ENCODE measurements at regions not wholly inside any gene's neighbourhood (a gene's known extent, or its start where the extent isn't known, plus 50 kb on each side); places are given as distances from the start of the nearest gene placed in this dataset.

DNA sequence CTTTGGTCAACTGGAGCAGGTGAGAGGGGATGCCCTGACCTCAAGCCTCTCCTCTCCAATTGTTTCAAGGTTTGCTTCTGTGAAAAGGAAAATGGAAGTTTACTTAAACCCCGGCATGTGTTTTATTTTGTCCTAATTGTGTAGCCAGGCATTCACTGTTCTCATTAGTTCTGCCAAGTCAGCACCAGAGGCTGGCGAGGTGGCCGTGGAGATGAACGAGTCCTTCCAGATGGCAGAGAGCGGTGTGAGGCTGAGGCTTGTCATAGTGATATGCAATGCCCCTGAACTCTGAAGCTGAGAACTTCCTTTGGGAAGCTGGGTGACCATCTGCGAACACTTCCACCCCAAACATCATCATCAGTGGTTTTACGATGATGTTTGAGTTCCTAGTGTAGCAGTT, 199.6 kb downstream of the TJP1 start:
- WGBS, 2 donors, result 66 to 76% methylated on average over 7 of the region's 7 CpGs
- H3K4me1 ChIP-seq, result no peaks in the 10 kb centered on the region
- intact Hi-C loops (cut with DNase I), result no loop called here
- TF ChIP-seq POLR2AphosphoS5 (IDR thresholded peaks at IDR 0.05), result no peak
- H3K27me3 ChIP-seq, result no peaks in the 10 kb centered on the region
- no peaks in the 10 kb centered on the region for H3K36me3 ChIP-seq
- H3K9me3 ChIP-seq, result no peaks in the 10 kb centered on the region
- no peak overlapping the region for H3K27ac ChIP-seq
- no peak for DNase-seq
- H3K4me3 ChIP-seq, result no peak overlapping the region

- H3K27ac ChIP-seq, result no peak overlapping the region
- no peaks in the 10 kb centered on the region for H3K27me3 ChIP-seq
- H3K4me3 ChIP-seq, result no peak overlapping the region
- H3K4me1 ChIP-seq, result no peaks in the 10 kb centered on the region
- TF ChIP-seq POLR2AphosphoS5 (IDR thresholded peaks at IDR 0.05) (no peak), POLR2A (IDR thresholded peaks at IDR 0.05) (no peak), EP300 (IDR thresholded peaks at IDR 0.05) (no peak)
- no peaks in the 10 kb centered on the region for H3K36me3 ChIP-seq
- no peaks in the 10 kb centered on the region for H3K9me3 ChIP-seq
- WGBS, 2 donors, result 94% methylated on average over 5 of the region's 5 CpGs
- DNase-seq, result no peak
- intact Hi-C loops (cut with DNase I), result no loop called here
Observed at GRCh38 chr15:29621616-29622015, 200.7 kb downstream of the TJP1 start.

GRCh38 chr15:29618586-29618985, 203.7 kb downstream of the TJP1 start:
- no peak overlapping the region for H3K27ac ChIP-seq
- H3K9me3 ChIP-seq, result no peaks in the 10 kb centered on the region
- H3K27me3 ChIP-seq, result peaks cover 0 to 4% (median 0%) of the 10 kb centered on the region in 3 donors
- H3K4me1 ChIP-seq, result no peaks in the 10 kb centered on the region
- no peaks in the 10 kb centered on the region for H3K36me3 ChIP-seq
- H3K4me3 ChIP-seq, result no peak overlapping the region
- WGBS, 2 donors, result 91 to 93% methylated on average over 2 of the region's 2 CpGs
- no peak for DNase-seq
- TF ChIP-seq, protein P1, sequence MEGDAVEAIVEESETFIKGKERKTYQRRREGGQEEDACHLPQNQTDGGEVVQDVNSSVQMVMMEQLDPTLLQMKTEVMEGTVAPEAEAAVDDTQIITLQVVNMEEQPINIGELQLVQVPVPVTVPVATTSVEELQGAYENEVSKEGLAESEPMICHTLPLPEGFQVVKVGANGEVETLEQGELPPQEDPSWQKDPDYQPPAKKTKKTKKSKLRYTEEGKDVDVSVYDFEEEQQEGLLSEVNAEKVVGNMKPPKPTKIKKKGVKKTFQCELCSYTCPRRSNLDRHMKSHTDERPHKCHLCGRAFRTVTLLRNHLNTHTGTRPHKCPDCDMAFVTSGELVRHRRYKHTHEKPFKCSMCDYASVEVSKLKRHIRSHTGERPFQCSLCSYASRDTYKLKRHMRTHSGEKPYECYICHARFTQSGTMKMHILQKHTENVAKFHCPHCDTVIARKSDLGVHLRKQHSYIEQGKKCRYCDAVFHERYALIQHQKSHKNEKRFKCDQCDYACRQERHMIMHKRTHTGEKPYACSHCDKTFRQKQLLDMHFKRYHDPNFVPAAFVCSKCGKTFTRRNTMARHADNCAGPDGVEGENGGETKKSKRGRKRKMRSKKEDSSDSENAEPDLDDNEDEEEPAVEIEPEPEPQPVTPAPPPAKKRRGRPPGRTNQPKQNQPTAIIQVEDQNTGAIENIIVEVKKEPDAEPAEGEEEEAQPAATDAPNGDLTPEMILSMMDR (IDR thresholded peaks at IDR 0.05), result no peak
- TF ChIP-seq POLR2A (IDR thresholded peaks at IDR 0.05) (no peak), POLR2AphosphoS5 (IDR thresholded peaks at IDR 0.05) (no peak), EP300 (IDR thresholded peaks at IDR 0.05) (no peak)
- intact Hi-C loops (cut with DNase I), result no loop called here

DNA sequence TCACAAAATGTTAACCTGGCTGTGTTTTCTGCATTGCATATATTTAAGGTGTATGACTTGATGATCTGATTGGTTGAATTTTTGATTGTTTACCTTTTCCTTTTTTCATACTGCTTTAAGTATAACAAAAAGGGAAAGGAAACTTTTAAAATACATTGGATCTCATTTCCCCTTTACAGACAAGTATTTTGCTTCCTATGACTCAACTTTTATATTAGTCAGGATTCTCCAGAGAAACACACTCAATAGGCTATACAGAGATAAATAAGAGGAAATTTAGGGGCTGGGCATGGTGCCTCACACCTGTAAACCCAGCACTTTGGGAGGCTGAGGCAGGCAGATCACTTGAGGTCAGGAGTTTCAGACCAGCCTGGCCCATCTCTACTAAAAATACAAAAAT, 205.8 kb downstream of the TJP1 start:
- intact Hi-C loops (cut with DNase I), result no loop called here

DNA sequence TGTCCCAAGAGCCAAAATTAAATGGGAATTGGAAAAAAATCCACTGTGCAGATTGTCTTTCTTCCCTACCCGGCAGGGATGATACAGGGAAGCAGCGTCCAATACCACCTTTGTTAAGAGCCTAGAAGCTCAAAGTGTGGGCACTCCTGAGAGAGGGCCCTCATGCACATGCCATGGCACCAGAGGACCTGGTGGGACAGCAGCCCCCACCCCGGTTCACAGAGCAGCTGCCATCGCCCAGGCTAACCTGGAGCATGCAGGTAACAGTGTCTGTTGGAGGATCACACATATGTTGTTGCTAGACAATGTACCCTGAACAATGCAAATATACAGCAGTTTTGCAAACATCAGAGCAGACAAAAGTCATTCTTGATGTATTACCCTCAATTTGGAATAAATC, 206.5 kb downstream of the TJP1 start:
- Histone ChIP-seq H3K4me3 (no peak overlapping the region), H3K36me3 (no peaks in the 10 kb centered on the region), H3K9me3 (no peaks in the 10 kb centered on the region), H3K27ac (no peak overlapping the region), H3K27me3 (peaks cover 0 to 6% (median 0%) of the 10 kb centered on the region in 3 donors), H3K4me1 (no peaks in the 10 kb centered on the region)
- 85 to 86% methylated on average over 4 of the region's 4 CpGs for WGBS, 2 donors
- intact Hi-C loops (cut with DNase I), result no loop called here
- no peak for TF ChIP-seq POLR2AphosphoS5 (IDR thresholded peaks at IDR 0.05)
- no peak for TF ChIP-seq EP300 (IDR thresholded peaks at IDR 0.05)
- TF ChIP-seq, protein P1 (IDR thresholded peaks at IDR 0.05), result no peak
- TF ChIP-seq POLR2A (IDR thresholded peaks at IDR 0.05), result no peak
- DNase-seq, result no peak

More for the DNA sequence above, 205.8 kb downstream of the TJP1 start:
- DNase-seq, result no peak
- TF ChIP-seq EP300 (IDR thresholded peaks at IDR 0.05), result no peak
- TF ChIP-seq, protein P1 (IDR thresholded peaks at IDR 0.05), result no peak
- H3K4me3 ChIP-seq, result no peak overlapping the region
- H3K27ac ChIP-seq, result no peak overlapping the region
- peaks cover 0 to 6% (median 0%) of the 10 kb centered on the region in 3 donors for H3K27me3 ChIP-seq
- no peaks in the 10 kb centered on the region for H3K9me3 ChIP-seq
- no peaks in the 10 kb centered on the region for H3K36me3 ChIP-seq
- no peaks in the 10 kb centered on the region for H3K4me1 ChIP-seq

GRCh38 chr15:29613951-29614382, 208.3 kb downstream of the TJP1 start:
- TF ChIP-seq POLR2AphosphoS5 (IDR thresholded peaks at IDR 0.05), result no peak
- TF ChIP-seq, protein P1 (IDR thresholded peaks at IDR 0.05), result no peak
- no peak for TF ChIP-seq EP300 (IDR thresholded peaks at IDR 0.05)
- no peak for TF ChIP-seq POLR2A (IDR thresholded peaks at IDR 0.05)
- Histone ChIP-seq H3K36me3 (no peaks in the 10 kb centered on the region), H3K9me3 (no peaks in the 10 kb centered on the region), H3K4me3 (no peak overlapping the region), H3K4me1 (no peaks in the 10 kb centered on the region), H3K27ac (no peak overlapping the region), H3K27me3 (peaks cover 0 to 6% (median 0%) of the 10 kb centered on the region in 3 donors)
- 81 to 94% methylated on average over 16 of the region's 16 CpGs for WGBS, 2 donors
- intact Hi-C loops (cut with DNase I), result no loop called here
- DNase-seq, result no peak

Measured in sigmoid colon (tissue), 6 donors.